ENCODE measurements at regions not wholly inside any gene's neighbourhood (a gene's known extent, or its start where the extent isn't known, plus 50 kb on each side); places are given as distances from the start of the nearest gene placed in this dataset.

DNA sequence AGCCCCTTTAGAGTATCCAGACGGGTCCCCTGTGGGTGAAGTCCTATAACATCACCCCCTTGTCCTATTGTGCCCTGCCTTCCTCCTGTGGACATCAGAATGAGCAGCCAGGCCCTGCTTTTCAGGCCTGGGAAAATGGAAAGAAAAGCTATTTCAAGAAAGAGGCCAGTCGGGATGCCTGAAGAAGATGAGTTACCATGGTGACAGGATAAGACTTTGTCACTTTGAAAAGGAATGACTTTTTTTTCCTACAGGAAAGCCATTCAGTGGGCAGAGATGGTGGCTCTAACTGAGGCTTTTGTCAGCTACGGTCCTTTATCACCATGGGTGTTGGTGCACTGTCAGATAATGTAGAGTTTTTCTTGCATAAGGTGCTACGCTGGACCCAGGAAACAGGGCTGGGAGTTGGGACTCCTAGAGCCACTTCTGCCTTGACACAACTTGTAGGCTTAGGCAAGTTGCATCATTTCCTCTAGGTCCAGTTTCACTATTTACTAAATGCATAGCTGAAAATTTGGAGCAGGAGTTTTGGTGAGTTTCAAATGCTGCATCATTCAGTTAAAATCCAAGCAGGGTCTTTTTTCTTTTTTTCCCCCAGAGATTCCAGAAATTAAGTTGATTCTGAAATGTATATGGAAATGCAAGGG, 179.0 kb upstream of the ADRA1D start:
- TF ChIP-seq, protein P1, sequence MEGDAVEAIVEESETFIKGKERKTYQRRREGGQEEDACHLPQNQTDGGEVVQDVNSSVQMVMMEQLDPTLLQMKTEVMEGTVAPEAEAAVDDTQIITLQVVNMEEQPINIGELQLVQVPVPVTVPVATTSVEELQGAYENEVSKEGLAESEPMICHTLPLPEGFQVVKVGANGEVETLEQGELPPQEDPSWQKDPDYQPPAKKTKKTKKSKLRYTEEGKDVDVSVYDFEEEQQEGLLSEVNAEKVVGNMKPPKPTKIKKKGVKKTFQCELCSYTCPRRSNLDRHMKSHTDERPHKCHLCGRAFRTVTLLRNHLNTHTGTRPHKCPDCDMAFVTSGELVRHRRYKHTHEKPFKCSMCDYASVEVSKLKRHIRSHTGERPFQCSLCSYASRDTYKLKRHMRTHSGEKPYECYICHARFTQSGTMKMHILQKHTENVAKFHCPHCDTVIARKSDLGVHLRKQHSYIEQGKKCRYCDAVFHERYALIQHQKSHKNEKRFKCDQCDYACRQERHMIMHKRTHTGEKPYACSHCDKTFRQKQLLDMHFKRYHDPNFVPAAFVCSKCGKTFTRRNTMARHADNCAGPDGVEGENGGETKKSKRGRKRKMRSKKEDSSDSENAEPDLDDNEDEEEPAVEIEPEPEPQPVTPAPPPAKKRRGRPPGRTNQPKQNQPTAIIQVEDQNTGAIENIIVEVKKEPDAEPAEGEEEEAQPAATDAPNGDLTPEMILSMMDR (IDR thresholded peaks at IDR 0.05; ENCODE audit: borderline replicate concordance, extremely low read depth, low read length, poor library complexity, severe bottlenecking) = no peak
- TF ChIP-seq EZH2 (IDR thresholded peaks at IDR 0.05; ENCODE audit: borderline replicate concordance, low read depth, low read length, severe bottlenecking) = no peak

Measured in DND-41 (cell line).